Neural progenitor cell (in vitro differentiated cells): ENCODE measurements at regions not wholly inside any gene's neighbourhood (a gene's known extent, or its start where the extent isn't known, plus 50 kb on each side); places are given as distances from the start of the nearest gene placed in this dataset.

Experiments
- DNase-seq: peaks from one replicate; pipeline ENCODE4 v3.0.0-alpha.2; 2016; ENCODE audit warnings: low spot score
- H2AFZ ChIP-seq: fragments of 200-600 bp; sonication (generic); replicated peaks from 2 replicates; pipeline ENCODE4 v1.6.1; 2016; ENCODE audit warnings: antibody characterized with exemption
- H3F3A ChIP-seq: fragments of 200-600 bp; sonication (generic); 2 replicates; pipeline ENCODE4 v1.6.1; 2016; ENCODE audit warnings: antibody characterized with exemption, low read depth
- H3K27ac ChIP-seq: fragments of 200-600 bp; sonication (generic); 2 replicates; pipeline ENCODE4 v1.5.1; 2016; ENCODE audit warnings: mild to moderate bottlenecking
- H3K27me3 ChIP-seq: fragments of 200-600 bp; sonication (generic); 2 replicates; pipeline ENCODE4 v1.6.1; 2016; ENCODE audit warnings: mild to moderate bottlenecking, moderate library complexity
- H3K36me3 ChIP-seq: fragments of 200-600 bp; sonication (generic); 2 replicates; pipeline ENCODE4 v1.5.1; 2016
- H3K4me1 ChIP-seq: fragments of 200-600 bp; sonication (generic); 2 replicates; pipeline ENCODE4 v1.6.1; 2016; ENCODE audit warnings: mixed run types
- H3K4me2 ChIP-seq: fragments of 200-600 bp; sonication (generic); 2 replicates; pipeline ENCODE4 v1.6.1; 2016
- H3K4me3 ChIP-seq: fragments of 200-600 bp; sonication (generic); 2 replicates; pipeline ENCODE4 v1.5.1; 2016
- H3K79me2 ChIP-seq: fragments of 200-600 bp; sonication (generic); 2 replicates; pipeline ENCODE4 v1.6.1; 2016; ENCODE audit warnings: low read depth
- H3K9ac ChIP-seq: fragments of 200-600 bp; sonication (generic); 2 replicates; pipeline ENCODE4 v1.6.1; 2016
- H3K9me3 ChIP-seq: fragments of 200-600 bp; sonication (generic); 2 replicates; pipeline ENCODE4 v1.5.1; 2016; ENCODE audit warnings: low read depth
- H4K20me1 ChIP-seq: fragments of 200-600 bp; sonication (generic); 2 replicates; pipeline ENCODE4 v1.6.1; 2016; ENCODE audit warnings: low read depth
- H3K27ac Mint-ChIP-seq: 3 replicates; pipeline ENCODE4 v1.8.0; 2021; ENCODE audit warnings: mixed read lengths
- H3K27me3 Mint-ChIP-seq: 2 replicates; pipeline ENCODE4 v1.8.0; 2022; ENCODE audit warnings: low read depth, mild to moderate bottlenecking, inconsistent platforms, moderate library complexity, mixed read lengths; ENCODE audit not compliant: insufficient read depth
- H3K36me3 Mint-ChIP-seq: 3 replicates; pipeline ENCODE4 v1.8.0; 2021; ENCODE audit warnings: mixed read lengths
- H3K4me1 Mint-ChIP-seq: 3 replicates; pipeline ENCODE4 v1.8.0; 2021; ENCODE audit warnings: mixed read lengths
- H3K4me3 Mint-ChIP-seq: 3 replicates; pipeline ENCODE4 v1.8.0; 2021; ENCODE audit warnings: mild to moderate bottlenecking, moderate library complexity, mixed read lengths
- H3K9me3 Mint-ChIP-seq: 3 replicates; pipeline ENCODE4 v1.8.0; 2020; ENCODE audit warnings: mixed read lengths
- CTCF ChIP-seq: fragments of 200-600 bp; sonication (generic); IDR thresholded peaks from 2 replicates; pipeline ENCODE4 v1.5.1; 2017; ENCODE audit warnings: antibody characterized with exemption, mild to moderate bottlenecking
- EZH2 ChIP-seq: fragments of 200-600 bp; sonication (generic); IDR thresholded peaks from 2 replicates; pipeline ENCODE4 v1.6.1; 2017; ENCODE audit warnings: antibody characterized with exemption, mild to moderate bottlenecking, moderate library complexity
- EZH2phosphoT487 ChIP-seq: fragments of 200-600 bp; sonication (generic); IDR thresholded peaks from 2 replicates; pipeline ENCODE4 v1.6.1; 2017; ENCODE audit warnings: antibody characterized with exemption

GRCh38 chr14:95387826-95388445, 68.2 kb upstream of the CLMN start:
- Histone ChIP-seq H3K4me1 (no peaks in the 10 kb centered on the region), H3K4me3 (no peak overlapping the region), H3F3A (no peaks in the 10 kb centered on the region), H3K4me2 (no peak overlapping the region), H3K79me2 (no peaks in the 10 kb centered on the region), H3K9me3 (no peaks in the 10 kb centered on the region), H3K9ac (no peak overlapping the region), H3K27me3 (no peaks in the 10 kb centered on the region), H4K20me1 (no peaks in the 10 kb centered on the region), H3K36me3 (no peaks in the 10 kb centered on the region), H2AFZ (no peak overlapping the region), H3K27ac (no peak overlapping the region)
- Mint-ChIP-seq H3K4me1 (peaks cover 17% of the 10 kb centered on the region), H3K4me3 (no peak overlapping the region), H3K9me3 (peaks cover 16% of the 10 kb centered on the region), H3K27ac (peak overlapping the region; percentile 51), H3K27me3 (peaks cover 7% of the 10 kb centered on the region), H3K36me3 (no peaks in the 10 kb centered on the region)
- DNase-seq, result no peak
- TF ChIP-seq EZH2 (no peak), EZH2phosphoT487 (no peak), CTCF (no peak)

GRCh38 chr14:95386536-95387095, 66.9 kb upstream of the CLMN start:
- Mint-ChIP-seq H3K4me3 (no peak overlapping the region), H3K27ac (no peak overlapping the region), H3K36me3 (no peaks in the 10 kb centered on the region), H3K27me3 (peaks cover 7% of the 10 kb centered on the region), H3K4me1 (peaks cover 17% of the 10 kb centered on the region), H3K9me3 (peaks cover 16% of the 10 kb centered on the region)
- no peak overlapping the region for H3K9ac ChIP-seq
- no peak overlapping the region for H3K4me2 ChIP-seq
- H3K4me1 ChIP-seq, result no peaks in the 10 kb centered on the region
- DNase-seq, result no peak
- H3K4me3 ChIP-seq, result no peak overlapping the region
- H3F3A ChIP-seq, result no peaks in the 10 kb centered on the region
- no peak overlapping the region for H3K27ac ChIP-seq
- H3K36me3 ChIP-seq, result no peaks in the 10 kb centered on the region
- no peaks in the 10 kb centered on the region for H4K20me1 ChIP-seq
- H2AFZ ChIP-seq, result no peak overlapping the region
- no peaks in the 10 kb centered on the region for H3K79me2 ChIP-seq
- H3K27me3 ChIP-seq, result no peaks in the 10 kb centered on the region
- no peaks in the 10 kb centered on the region for H3K9me3 ChIP-seq
- TF ChIP-seq EZH2phosphoT487 (no peak), CTCF (no peak), EZH2 (no peak)

- Mint-ChIP-seq H3K36me3 (no peaks in the 10 kb centered on the region), H3K9me3 (peaks cover 15% of the 10 kb centered on the region), H3K4me3 (no peak overlapping the region), H3K4me1 (peaks cover 17% of the 10 kb centered on the region), H3K27ac (peak overlapping the region; percentile 79), H3K27me3 (peaks cover 7% of the 10 kb centered on the region)
- Histone ChIP-seq H3K9ac (no peak overlapping the region), H4K20me1 (no peaks in the 10 kb centered on the region), H3K4me2 (no peak overlapping the region), H3K4me3 (no peak overlapping the region), H3K9me3 (no peaks in the 10 kb centered on the region), H3F3A (no peaks in the 10 kb centered on the region), H2AFZ (no peak overlapping the region), H3K4me1 (no peaks in the 10 kb centered on the region), H3K27ac (no peak overlapping the region), H3K36me3 (no peaks in the 10 kb centered on the region), H3K27me3 (no peaks in the 10 kb centered on the region), H3K79me2 (no peaks in the 10 kb centered on the region)
- no peak for DNase-seq
- no peak for TF ChIP-seq EZH2phosphoT487
- TF ChIP-seq EZH2, result no peak
- TF ChIP-seq CTCF, result no peak
These were observed 66.0 kb upstream of the CLMN start for GRCh38 chr14:95385701-95386100.
